GM23248 (cell line): ENCODE measurements at regions not wholly inside any gene's neighbourhood (a gene's known extent, or its start where the extent isn't known, plus 50 kb on each side); places are given as distances from the start of the nearest gene placed in this dataset.

Experiments used
- EZH2 ChIP-seq: fragments of 200-600 bp; sonication (generic); IDR thresholded peaks from 2 replicates; pipeline ENCODE4 v1.6.1; 2018; ENCODE audit warnings: antibody characterized with exemption, mild to moderate bottlenecking; ENCODE audit not compliant: insufficient read depth, poor library complexity, severe bottlenecking
- EZH2phosphoT487 ChIP-seq: fragments of 200-600 bp; sonication (generic); IDR thresholded peaks from 2 replicates; pipeline ENCODE4 v1.6.1; 2018; ENCODE audit warnings: antibody characterized with exemption, moderate library complexity, mild to moderate bottlenecking, low read depth; ENCODE audit not compliant: insufficient read depth

DNA sequence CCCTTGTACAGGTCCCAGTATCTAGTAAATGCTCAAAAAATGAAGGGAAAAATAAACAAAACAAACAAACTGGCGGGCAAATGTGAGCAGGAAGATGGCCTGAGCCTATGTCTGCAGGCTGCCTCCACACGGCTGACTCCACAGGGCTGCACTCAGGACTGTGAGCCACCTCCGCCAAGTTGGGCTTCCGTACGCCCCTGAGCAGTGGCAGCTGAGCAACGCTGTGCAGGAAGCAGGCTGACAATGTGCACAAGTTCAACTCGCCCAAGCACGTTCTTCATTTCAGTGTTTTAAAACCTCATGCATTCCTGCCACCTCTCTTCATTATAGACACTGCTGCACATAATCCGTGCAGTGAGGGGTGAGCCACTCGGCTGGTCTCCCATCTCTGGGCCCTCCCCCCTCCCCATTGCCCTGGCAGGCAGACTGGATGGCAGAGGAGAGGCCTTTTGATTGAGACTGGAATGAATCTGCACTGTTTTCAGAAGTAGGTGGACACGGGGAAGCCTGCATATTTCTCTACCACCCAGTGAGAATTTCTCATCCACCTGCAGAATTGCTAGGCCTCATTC lies 915.3 kb downstream of the UQCRFS1 start:
- TF ChIP-seq EZH2phosphoT487 (no peak), EZH2 (no peak)
